ENCODE measurements at regions not wholly inside any gene's neighbourhood (a gene's known extent, or its start where the extent isn't known, plus 50 kb on each side); places are given as distances from the start of the nearest gene placed in this dataset.
A peak's percentile ranks its signal among the peaks of the same experiment; 100 is the strongest.

DNA sequence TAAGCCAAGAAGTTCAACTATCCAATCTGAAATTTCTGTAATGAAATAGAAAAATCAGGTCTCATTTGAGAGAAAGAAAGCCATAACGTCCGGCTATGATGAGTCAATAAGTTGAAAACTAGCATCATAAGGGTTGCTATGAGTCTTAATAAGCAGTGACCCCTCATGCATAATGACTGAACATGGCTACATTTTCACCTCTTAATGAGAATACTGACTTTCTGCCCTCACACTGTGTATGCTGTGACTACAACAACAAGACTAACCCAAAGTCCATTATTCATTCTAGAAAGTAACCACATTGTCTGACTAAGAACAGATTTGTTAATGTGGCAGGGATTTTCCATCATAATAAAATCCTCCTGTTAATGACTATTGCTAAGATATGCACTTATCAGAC lies 884.0 kb upstream of the CADM2 start:
- DNase-seq (ENCODE audit: low read depth), result no peak

- no peak for DNase-seq (ENCODE audit: low read depth)
These were observed 881.3 kb upstream of the CADM2 start for GRCh38 chr3:84077479-84077878.

DNA sequence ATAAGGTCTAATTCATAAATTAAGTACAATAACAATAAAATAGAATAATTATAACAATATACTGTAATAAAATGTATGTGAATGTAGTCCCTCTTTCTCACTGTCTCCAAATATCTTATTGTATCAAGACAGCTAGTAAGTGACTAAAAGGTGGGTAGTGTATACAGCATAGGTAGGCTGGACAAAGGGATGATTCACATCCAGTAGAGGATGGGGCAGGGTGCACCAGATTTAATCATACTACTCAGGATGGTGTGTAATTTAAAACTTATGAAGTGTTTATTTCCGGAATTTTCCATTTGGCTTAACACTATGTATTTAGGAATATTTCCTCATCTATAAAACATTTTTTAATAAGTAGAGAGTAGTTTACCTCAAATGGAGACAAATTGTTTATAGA lies 876.1 kb upstream of the CADM2 start:
- no peak for DNase-seq (ENCODE audit: low read depth)

- no peak for DNase-seq (ENCODE audit: low read depth)
These were observed 865.9 kb upstream of the CADM2 start for GRCh38 chr3:84092907-84093306.

- DNase-seq (ENCODE audit: low read depth), result no peak
These were observed 862.6 kb upstream of the CADM2 start for GRCh38 chr3:84096188-84096587.

DNA sequence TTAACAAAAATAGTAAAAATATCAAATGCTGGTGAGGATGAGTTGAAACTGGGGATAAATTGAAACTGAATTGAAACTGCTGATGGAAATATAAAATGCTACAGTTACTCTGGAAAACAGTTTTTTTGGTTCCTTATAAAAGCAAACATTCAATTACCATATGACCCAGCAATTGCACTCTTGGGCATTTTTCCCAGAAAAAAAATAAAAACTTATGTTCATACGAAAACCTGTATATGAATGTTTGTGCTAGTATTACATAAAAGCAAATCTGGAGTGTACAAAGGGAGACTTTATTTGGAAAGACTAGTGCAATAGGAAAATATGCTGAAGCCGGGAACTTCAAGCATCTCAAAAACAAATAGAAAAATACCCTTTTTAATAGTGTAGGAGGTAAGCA lies 857.9 kb upstream of the CADM2 start:
- no peak for DNase-seq (ENCODE audit: low read depth)

DNA sequence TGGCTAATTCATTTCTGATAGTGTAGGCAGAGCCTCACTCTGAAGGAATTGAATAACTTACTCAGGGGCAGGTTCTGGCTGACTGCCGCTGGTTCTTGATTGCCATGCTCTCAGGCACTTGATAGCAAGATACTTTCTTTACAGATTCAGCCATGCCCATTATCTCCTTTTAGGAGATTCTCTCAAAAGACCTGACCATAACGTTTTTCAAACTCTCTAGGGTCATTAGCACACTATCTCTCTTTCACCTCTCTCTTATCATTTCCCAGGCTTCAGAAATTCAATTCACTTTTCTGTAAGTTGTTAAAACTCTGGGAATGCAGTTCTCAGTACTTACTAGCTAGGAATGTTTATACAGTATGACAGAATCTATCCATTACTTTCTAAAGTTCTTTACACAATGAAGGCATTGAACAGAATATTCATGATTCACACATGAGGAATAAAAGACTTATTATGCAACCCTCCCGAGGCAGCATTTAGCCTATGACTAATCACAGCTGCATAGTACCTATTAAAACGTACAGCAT lies 850.3 kb upstream of the CADM2 start:
- peak; percentile 71 for DNase-seq (ENCODE audit: low read depth)

DNA sequence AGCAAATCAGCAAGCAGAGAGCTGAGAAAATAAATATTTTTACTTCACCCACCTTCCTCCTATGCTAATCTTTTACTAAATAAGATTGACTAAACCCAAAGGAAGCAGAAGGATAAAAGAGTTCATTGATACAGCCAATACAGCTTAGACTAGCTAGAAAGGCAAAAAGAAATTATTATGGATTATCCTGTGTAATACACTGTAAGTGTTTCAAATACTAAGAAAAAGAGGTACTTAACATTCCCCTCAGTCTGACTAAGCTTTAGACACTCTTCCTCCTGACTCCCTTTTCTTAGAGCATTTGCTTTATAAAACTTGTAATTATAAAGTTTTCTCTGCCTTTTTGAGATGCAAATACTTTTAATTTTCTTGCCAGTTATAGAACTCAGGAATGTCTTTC lies 848.9 kb upstream of the CADM2 start:
- no peak for DNase-seq (ENCODE audit: low read depth)

GRCh38 chr3:84110787-84111186 lies 848.0 kb upstream of the CADM2 start:
- DNase-seq (ENCODE audit: low read depth), result no peak

DNA sequence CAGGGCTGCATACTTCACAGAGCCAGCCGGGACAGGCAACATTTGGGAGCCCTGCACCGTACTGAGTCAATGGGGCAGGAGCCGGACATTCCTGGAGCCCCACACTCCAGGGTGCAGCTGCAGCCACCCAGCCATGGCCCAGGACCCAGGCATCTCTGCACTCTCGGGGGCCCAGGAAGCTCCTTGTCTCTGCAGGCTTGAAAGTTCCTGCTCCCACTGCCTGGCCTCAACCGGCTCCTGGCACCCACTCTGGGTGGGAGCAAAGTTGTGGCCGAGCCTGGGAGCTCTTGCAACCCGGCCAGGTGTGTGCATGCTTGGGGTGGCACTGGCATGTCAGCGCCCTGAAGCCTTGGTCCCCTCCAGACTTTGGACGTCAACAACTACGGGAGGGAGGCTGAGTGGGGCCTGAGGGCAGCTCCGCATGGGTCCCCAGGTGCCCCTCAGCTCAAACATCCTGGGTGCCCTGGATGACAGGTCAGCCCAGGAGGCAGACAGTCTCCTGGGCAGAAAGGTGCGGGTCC lies 833.5 kb upstream of the CADM2 start:
- no peak for DNase-seq (ENCODE audit: low read depth)

GRCh38 chr3:84125760-84126159 lies 833.0 kb upstream of the CADM2 start:
- no peak for DNase-seq (ENCODE audit: low read depth)

DNA sequence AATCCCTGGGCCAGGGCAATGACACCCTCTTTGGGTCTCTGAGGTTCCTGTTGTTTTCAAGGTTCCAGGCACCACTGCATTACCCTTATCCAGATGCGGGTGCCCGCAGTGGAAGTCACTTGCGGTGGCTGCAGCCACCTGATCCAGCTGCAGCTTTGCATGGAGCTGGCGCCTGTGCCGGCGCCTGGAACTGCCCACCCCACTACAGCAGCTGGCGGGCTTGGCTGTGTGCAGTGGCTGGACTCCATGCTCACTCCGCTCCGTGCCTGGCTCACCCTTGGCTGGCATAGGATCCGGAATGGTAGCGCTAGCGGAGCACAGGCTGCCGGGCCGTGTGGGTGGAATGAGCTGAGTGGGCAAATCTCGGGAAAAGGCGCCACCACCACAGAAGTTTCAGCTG lies 832.6 kb upstream of the CADM2 start:
- DNase-seq (ENCODE audit: low read depth), result no peak

GRCh38 chr3:84128024-84128423 lies 830.8 kb upstream of the CADM2 start:
- no peak for DNase-seq (ENCODE audit: low read depth)

GRCh38 chr3:84136425-84136824 lies 822.4 kb upstream of the CADM2 start:
- DNase-seq (ENCODE audit: low read depth), result no peak

- DNase-seq (ENCODE audit: low read depth), result no peak
These were observed 818.2 kb upstream of the CADM2 start for GRCh38 chr3:84140631-84141030.

DNA sequence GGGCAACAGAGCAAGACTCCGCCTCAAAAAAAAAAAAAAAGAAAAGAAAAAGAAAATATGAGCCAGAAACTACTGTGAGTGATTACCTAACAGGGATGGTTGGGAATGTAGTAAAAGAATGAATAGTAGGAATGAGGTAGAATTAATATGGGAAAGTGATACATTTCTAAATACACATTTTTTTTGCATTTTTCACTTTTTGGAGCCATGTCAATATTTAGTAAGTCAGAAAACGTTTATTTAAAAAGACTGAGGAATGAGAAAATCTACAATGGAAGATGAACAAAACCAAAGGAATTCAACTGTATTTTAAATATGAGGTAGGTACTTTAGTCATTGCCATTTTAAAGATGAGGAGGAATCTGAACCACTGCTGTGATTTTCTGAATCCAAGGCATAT lies 817.2 kb upstream of the CADM2 start:
- DNase-seq (ENCODE audit: low read depth), result no peak

- peak; percentile 5 for DNase-seq (ENCODE audit: low read depth)
These were observed 793.5 kb upstream of the CADM2 start for GRCh38 chr3:84165328-84165727.

DNA sequence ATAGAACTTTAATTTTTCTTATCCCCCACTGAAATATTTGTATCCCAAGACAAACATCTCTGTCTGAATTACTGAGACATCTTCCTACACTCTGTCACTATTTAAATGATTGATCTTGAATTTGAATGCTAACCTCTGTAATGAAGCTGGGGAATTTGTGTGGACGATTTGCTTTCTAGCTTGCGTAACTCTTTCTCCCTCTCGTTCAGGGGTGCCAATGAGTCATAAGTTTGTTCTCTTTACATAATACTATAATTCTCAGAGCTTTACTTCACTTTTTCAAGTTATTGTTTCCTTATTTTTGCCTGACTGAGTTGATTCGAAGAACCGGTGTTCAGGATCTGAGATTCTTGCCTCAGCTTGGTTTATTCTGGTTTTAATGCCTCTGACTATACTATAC lies 783.3 kb upstream of the CADM2 start:
- peak; percentile 17 for DNase-seq (ENCODE audit: low read depth)

- no peak for DNase-seq (ENCODE audit: low read depth)
These were observed 773.9 kb upstream of the CADM2 start for GRCh38 chr3:84184937-84185336.

DNA sequence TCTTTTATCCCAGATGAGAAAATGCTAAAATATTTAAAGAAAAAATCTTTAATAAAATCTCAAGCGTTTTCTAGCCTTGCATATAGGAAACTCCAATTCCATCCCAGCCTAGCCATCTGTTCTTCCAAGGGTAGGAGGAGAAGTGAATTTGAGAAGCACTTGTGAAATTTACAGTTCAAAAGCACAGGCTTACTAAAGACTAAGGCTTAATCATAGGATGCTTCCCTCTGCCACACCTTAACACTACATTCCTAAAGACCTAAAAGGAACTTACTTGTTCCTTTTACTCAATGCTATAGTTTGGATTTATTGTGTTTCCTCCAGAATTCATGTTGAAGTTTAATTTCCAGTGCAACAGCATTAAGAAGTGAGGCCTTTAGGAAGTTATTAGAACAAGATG lies 764.8 kb upstream of the CADM2 start:
- DNase-seq (ENCODE audit: low read depth), result no peak

- DNase-seq (ENCODE audit: low read depth), result no peak
These were observed 749.3 kb upstream of the CADM2 start for GRCh38 chr3:84209474-84209873.

GRCh38 chr3:84223512-84223911 lies 735.3 kb upstream of the CADM2 start:
- DNase-seq (ENCODE audit: low read depth), result no peak

DNA sequence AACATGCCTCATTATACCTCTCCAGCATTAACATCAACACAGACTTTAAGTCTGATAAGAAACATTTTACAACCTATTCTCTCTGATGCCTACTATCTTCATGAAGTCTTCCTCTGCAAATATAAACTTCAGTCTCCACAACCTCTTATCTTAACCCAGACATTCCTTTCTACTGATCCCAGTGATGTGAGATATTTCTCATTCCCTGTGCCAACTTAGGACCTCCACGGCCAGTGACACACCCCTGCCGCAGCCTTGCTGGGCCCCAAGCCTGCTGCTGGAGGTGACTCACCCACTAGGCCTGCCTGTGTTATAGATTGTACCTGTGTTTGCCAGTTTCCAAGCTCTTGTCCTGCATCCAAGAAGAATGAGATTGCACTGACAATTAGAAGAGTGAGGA lies 734.5 kb upstream of the CADM2 start:
- DNase-seq (ENCODE audit: low read depth), result peak; percentile 3

GRCh38 chr3:84236261-84236660 lies 722.5 kb upstream of the CADM2 start:
- DNase-seq (ENCODE audit: low read depth), result no peak

GRCh38 chr3:84245789-84246188 lies 713.0 kb upstream of the CADM2 start:
- no peak for DNase-seq (ENCODE audit: low read depth)

All from iris pigment epithelial cell (primary cell).